ENCODE measurements at regions not wholly inside any gene's neighbourhood (a gene's known extent, or its start where the extent isn't known, plus 50 kb on each side); places are given as distances from the start of the nearest gene placed in this dataset.

GRCh38 chr5:128826275-128826674 lies 139.0 kb upstream of the SLC27A6 start:
- TF ChIP-seq ZFP3 (CRISPR knock-in tag; IDR thresholded peaks at IDR 0.05): no peak
- no peak for ATAC-seq

GRCh38 chr5:128836571-128836970 lies 128.7 kb upstream of the SLC27A6 start:
- ATAC-seq: no peak

DNA sequence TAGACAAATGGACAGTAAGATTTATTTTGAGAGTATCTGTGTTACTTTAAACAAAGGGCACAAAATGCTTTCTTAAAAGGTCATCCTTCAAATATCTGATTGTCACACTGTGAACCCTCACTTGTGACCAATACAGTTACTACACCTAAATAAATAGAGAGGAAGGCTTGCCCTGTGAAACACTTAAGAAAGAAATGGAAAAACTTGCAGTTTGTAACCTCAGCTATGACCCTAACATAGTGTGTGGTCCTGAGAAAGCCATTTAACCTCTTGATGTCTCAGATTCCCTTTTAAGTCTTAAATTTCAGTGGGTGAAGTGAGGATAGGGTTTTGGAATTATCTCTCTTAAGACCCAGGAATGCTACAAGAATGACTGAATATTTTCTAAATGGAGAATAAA lies 126.7 kb upstream of the SLC27A6 start:
- ATAC-seq: no peak
- TF ChIP-seq PPARA (CRISPR knock-in tag; IDR thresholded peaks at IDR 0.05; ENCODE audit: borderline replicate concordance): no peak
- TF ChIP-seq GLIS3 (CRISPR knock-in tag; IDR thresholded peaks at IDR 0.05): no peak
- TF ChIP-seq TSHZ2 (CRISPR knock-in tag; IDR thresholded peaks at IDR 0.05): no peak
- TF ChIP-seq TCF4 (CRISPR knock-in tag; IDR thresholded peaks at IDR 0.05; ENCODE audit: borderline replicate concordance): no peak
- no peak for TF ChIP-seq ZNF565 (CRISPR knock-in tag; conservative IDR thresholded peaks at IDR 0.05; ENCODE audit: low read depth)
- TF ChIP-seq ZNF8 (CRISPR knock-in tag; IDR thresholded peaks at IDR 0.05): no peak
- TF ChIP-seq SNAI2 (CRISPR knock-in tag; IDR thresholded peaks at IDR 0.05): no peak
- no peak for TF ChIP-seq ARNTL (CRISPR knock-in tag; IDR thresholded peaks at IDR 0.05; ENCODE audit: borderline replicate concordance, low read depth)
- no peak for TF ChIP-seq ESRRG (CRISPR knock-in tag; IDR thresholded peaks at IDR 0.05)
- no peak for TF ChIP-seq ZC3H10 (CRISPR knock-in tag; IDR thresholded peaks at IDR 0.05)
- TF ChIP-seq CSDC2 (CRISPR knock-in tag; IDR thresholded peaks at IDR 0.05): no peak
- TF ChIP-seq BACH2 (CRISPR knock-in tag; IDR thresholded peaks at IDR 0.05; ENCODE audit: borderline replicate concordance): no peak
- no peak for TF ChIP-seq TOX (CRISPR knock-in tag; IDR thresholded peaks at IDR 0.05; ENCODE audit: borderline replicate concordance)
- TF ChIP-seq ZFP3 (CRISPR knock-in tag; IDR thresholded peaks at IDR 0.05): no peak
- no peak for TF ChIP-seq ISL1 (CRISPR knock-in tag; IDR thresholded peaks at IDR 0.05)
- no peak for TF ChIP-seq ZNF70 (CRISPR knock-in tag; IDR thresholded peaks at IDR 0.05)
- no peak for TF ChIP-seq CSRNP3 (CRISPR knock-in tag; IDR thresholded peaks at IDR 0.05)
- no peak for TF ChIP-seq RARB (CRISPR knock-in tag; IDR thresholded peaks at IDR 0.05)
- no peak for TF ChIP-seq CREB5 (CRISPR knock-in tag; IDR thresholded peaks at IDR 0.05; ENCODE audit: low read depth)

More at GRCh38 chr5:128836571-128836970, 128.7 kb upstream of the SLC27A6 start:
- no peak for TF ChIP-seq PATZ1 (CRISPR knock-in tag; IDR thresholded peaks at IDR 0.05; ENCODE audit: borderline replicate concordance)
- TF ChIP-seq ESRRG (CRISPR knock-in tag; IDR thresholded peaks at IDR 0.05): no peak
- no peak for TF ChIP-seq BACH2 (CRISPR knock-in tag; IDR thresholded peaks at IDR 0.05; ENCODE audit: borderline replicate concordance)
- TF ChIP-seq ZNF70 (CRISPR knock-in tag; IDR thresholded peaks at IDR 0.05): no peak
- no peak for TF ChIP-seq TCF4 (CRISPR knock-in tag; IDR thresholded peaks at IDR 0.05; ENCODE audit: borderline replicate concordance)
- no peak for TF ChIP-seq ZC3H10 (CRISPR knock-in tag; IDR thresholded peaks at IDR 0.05)
- no peak for TF ChIP-seq GLIS3 (CRISPR knock-in tag; IDR thresholded peaks at IDR 0.05)
- no peak for TF ChIP-seq SNAI2 (CRISPR knock-in tag; IDR thresholded peaks at IDR 0.05)
- TF ChIP-seq ZNF565 (CRISPR knock-in tag; conservative IDR thresholded peaks at IDR 0.05; ENCODE audit: low read depth): no peak
- TF ChIP-seq, protein P1, sequence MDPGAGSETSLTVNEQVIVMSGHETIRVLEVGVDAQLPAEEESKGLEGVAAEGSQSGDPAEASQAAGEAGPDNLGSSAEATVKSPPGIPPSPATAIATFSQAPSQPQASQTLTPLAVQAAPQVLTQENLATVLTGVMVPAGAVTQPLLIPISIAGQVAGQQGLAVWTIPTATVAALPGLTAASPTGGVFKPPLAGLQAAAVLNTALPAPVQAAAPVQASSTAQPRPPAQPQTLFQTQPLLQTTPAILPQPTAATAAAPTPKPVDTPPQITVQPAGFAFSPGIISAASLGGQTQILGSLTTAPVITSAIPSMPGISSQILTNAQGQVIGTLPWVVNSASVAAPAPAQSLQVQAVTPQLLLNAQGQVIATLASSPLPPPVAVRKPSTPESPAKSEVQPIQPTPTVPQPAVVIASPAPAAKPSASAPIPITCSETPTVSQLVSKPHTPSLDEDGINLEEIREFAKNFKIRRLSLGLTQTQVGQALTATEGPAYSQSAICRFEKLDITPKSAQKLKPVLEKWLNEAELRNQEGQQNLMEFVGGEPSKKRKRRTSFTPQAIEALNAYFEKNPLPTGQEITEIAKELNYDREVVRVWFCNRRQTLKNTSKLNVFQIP (CRISPR knock-in tag; IDR thresholded peaks at IDR 0.05; ENCODE audit: borderline replicate concordance, low read depth): no peak
- TF ChIP-seq PPARA (CRISPR knock-in tag; IDR thresholded peaks at IDR 0.05; ENCODE audit: borderline replicate concordance): no peak
- no peak for TF ChIP-seq OSR1 (CRISPR knock-in tag; IDR thresholded peaks at IDR 0.05)
- no peak for TF ChIP-seq ISL1 (CRISPR knock-in tag; IDR thresholded peaks at IDR 0.05)
- TF ChIP-seq ZNF8 (CRISPR knock-in tag; IDR thresholded peaks at IDR 0.05): no peak
- no peak for TF ChIP-seq RARB (CRISPR knock-in tag; IDR thresholded peaks at IDR 0.05)
- no peak for TF ChIP-seq ZFP3 (CRISPR knock-in tag; IDR thresholded peaks at IDR 0.05)
- TF ChIP-seq CREB5 (CRISPR knock-in tag; IDR thresholded peaks at IDR 0.05; ENCODE audit: low read depth): no peak
- no peak for TF ChIP-seq TOX (CRISPR knock-in tag; IDR thresholded peaks at IDR 0.05; ENCODE audit: borderline replicate concordance)

Measured in SK-N-SH treated with all-trans-retinoic acid at 6 μM for 48 hours (cell line).